ENCODE measurements at regions not wholly inside any gene's neighbourhood (a gene's known extent, or its start where the extent isn't known, plus 50 kb on each side); places are given as distances from the start of the nearest gene placed in this dataset.

GRCh38 chr15:95561463-95561862 is 769.0 kb upstream of the NR2F2 start:
- Histone ChIP-seq H3K4me3 (ENCODE audit: low read depth, low read length, poor library complexity, severe bottlenecking) (no peak overlapping the region), H3K27me3 (replicated peaks; ENCODE audit: insufficient read depth, low read depth, low read length, poor library complexity) (no peaks in the 10 kb centered on the region), H3K27ac (ENCODE audit: low read depth, low read length, poor library complexity, severe bottlenecking) (no peak overlapping the region), H3K36me3 (ENCODE audit: insufficient read depth, low read length, poor library complexity, severe bottlenecking) (no peaks in the 10 kb centered on the region), H3K9me3 (ENCODE audit: low read depth, low read length, poor library complexity, severe bottlenecking) (no peaks in the 10 kb centered on the region), H3K4me1 (ENCODE audit: insufficient read depth, low read length, poor library complexity, severe bottlenecking) (peaks cover 24% of the 10 kb centered on the region)
- POLR2A ChIA-PET (ENCODE audit: low non-redundant PET), result no interaction called here
- no TSS peak for BruUV-seq (replicated peaks)
- intact Hi-C loops (cut with micrococcal nuclease; ENCODE audit: unreplicated experiment), result no loop called here
- CTCF ChIA-PET, result no interaction called here
- TF ChIP-seq EZH2 (IDR thresholded peaks at IDR 0.05; ENCODE audit: borderline replicate concordance, low read depth, low read length, poor library complexity, severe bottlenecking), result no peak
- TF ChIP-seq, protein P1, sequence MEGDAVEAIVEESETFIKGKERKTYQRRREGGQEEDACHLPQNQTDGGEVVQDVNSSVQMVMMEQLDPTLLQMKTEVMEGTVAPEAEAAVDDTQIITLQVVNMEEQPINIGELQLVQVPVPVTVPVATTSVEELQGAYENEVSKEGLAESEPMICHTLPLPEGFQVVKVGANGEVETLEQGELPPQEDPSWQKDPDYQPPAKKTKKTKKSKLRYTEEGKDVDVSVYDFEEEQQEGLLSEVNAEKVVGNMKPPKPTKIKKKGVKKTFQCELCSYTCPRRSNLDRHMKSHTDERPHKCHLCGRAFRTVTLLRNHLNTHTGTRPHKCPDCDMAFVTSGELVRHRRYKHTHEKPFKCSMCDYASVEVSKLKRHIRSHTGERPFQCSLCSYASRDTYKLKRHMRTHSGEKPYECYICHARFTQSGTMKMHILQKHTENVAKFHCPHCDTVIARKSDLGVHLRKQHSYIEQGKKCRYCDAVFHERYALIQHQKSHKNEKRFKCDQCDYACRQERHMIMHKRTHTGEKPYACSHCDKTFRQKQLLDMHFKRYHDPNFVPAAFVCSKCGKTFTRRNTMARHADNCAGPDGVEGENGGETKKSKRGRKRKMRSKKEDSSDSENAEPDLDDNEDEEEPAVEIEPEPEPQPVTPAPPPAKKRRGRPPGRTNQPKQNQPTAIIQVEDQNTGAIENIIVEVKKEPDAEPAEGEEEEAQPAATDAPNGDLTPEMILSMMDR (conservative IDR thresholded peaks at IDR 0.05; ENCODE audit: low read depth, low read length), result no peak
- DNase-seq (ENCODE audit: low spot score), result no peak

GRCh38 chr15:95563634-95564033 is 766.9 kb upstream of the NR2F2 start:
- POLR2A ChIA-PET (ENCODE audit: low non-redundant PET), result no interaction called here

GRCh38 chr15:95565016-95565600 is 765.4 kb upstream of the NR2F2 start:
- H3K36me3 ChIP-seq (ENCODE audit: insufficient read depth, low read length, poor library complexity, severe bottlenecking), result no peaks in the 10 kb centered on the region
- no TSS peak for BruUV-seq (replicated peaks)
- no peaks in the 10 kb centered on the region for H3K9me3 ChIP-seq (ENCODE audit: low read depth, low read length, poor library complexity, severe bottlenecking)
- DNase-seq (ENCODE audit: low spot score), result no peak
- POLR2A ChIA-PET (ENCODE audit: low non-redundant PET), result no interaction called here
- intact Hi-C loops (cut with micrococcal nuclease; ENCODE audit: unreplicated experiment), result no loop called here
- H3K27ac ChIP-seq (ENCODE audit: low read depth, low read length, poor library complexity, severe bottlenecking), result no peak overlapping the region
- CTCF ChIA-PET, result no interaction called here
- H3K4me3 ChIP-seq (ENCODE audit: low read depth, low read length, poor library complexity, severe bottlenecking), result no peak overlapping the region
- H3K27me3 ChIP-seq (replicated peaks; ENCODE audit: insufficient read depth, low read depth, low read length, poor library complexity), result no peaks in the 10 kb centered on the region
- TF ChIP-seq, protein P1 (conservative IDR thresholded peaks at IDR 0.05; ENCODE audit: low read depth, low read length), result no peak
- TF ChIP-seq EZH2 (IDR thresholded peaks at IDR 0.05; ENCODE audit: borderline replicate concordance, low read depth, low read length, poor library complexity, severe bottlenecking), result no peak
- peaks cover 7% of the 10 kb centered on the region for H3K4me1 ChIP-seq (ENCODE audit: insufficient read depth, low read length, poor library complexity, severe bottlenecking)

More at GRCh38 chr15:95563634-95564033, 766.9 kb upstream of the NR2F2 start:
- no peaks in the 10 kb centered on the region for H3K36me3 ChIP-seq (ENCODE audit: insufficient read depth, low read length, poor library complexity, severe bottlenecking)
- H3K9me3 ChIP-seq (ENCODE audit: low read depth, low read length, poor library complexity, severe bottlenecking), result no peaks in the 10 kb centered on the region
- DNase-seq (ENCODE audit: low spot score), result no peak
- BruUV-seq (replicated peaks), result no TSS peak
- H3K4me3 ChIP-seq (ENCODE audit: low read depth, low read length, poor library complexity, severe bottlenecking), result no peak overlapping the region
- TF ChIP-seq, protein P1 (conservative IDR thresholded peaks at IDR 0.05; ENCODE audit: low read depth, low read length), result no peak
- no peak for TF ChIP-seq EZH2 (IDR thresholded peaks at IDR 0.05; ENCODE audit: borderline replicate concordance, low read depth, low read length, poor library complexity, severe bottlenecking)
- H3K27ac ChIP-seq (ENCODE audit: low read depth, low read length, poor library complexity, severe bottlenecking), result no peak overlapping the region
- intact Hi-C loops (cut with micrococcal nuclease; ENCODE audit: unreplicated experiment), result no loop called here
- no peaks in the 10 kb centered on the region for H3K27me3 ChIP-seq (replicated peaks; ENCODE audit: insufficient read depth, low read depth, low read length, poor library complexity)
- CTCF ChIA-PET, result no interaction called here
- peaks cover 7% of the 10 kb centered on the region for H3K4me1 ChIP-seq (ENCODE audit: insufficient read depth, low read length, poor library complexity, severe bottlenecking)
